ENCODE measurements at regions not wholly inside any gene's neighbourhood (a gene's known extent, or its start where the extent isn't known, plus 50 kb on each side); places are given as distances from the start of the nearest gene placed in this dataset.

- Histone ChIP-seq H3K9ac (ENCODE audit: insufficient read depth in 1 of 2, low read depth in 2 of 2, low read length in 2 of 2) (no peak overlapping the region), H3K4me3 (no peak overlapping the region), H3K36me3 (ENCODE audit: control insufficient read depth, insufficient read depth, low read length) (no peaks in the 10 kb centered on the region), H3K9me3 (replicated peaks; ENCODE audit: control insufficient read depth, insufficient read depth, low read depth, low read length) (no peaks in the 10 kb centered on the region), H2AFZ (ENCODE audit: low read depth, low read length) (no peak overlapping the region), H3K27ac (ENCODE audit: extremely low read depth, low read depth, low read length) (no peak overlapping the region), H3K4me2 (ENCODE audit: insufficient read depth, low read length) (no peak overlapping the region), H3K4me1 (replicated peaks in 1 of 2; ENCODE audit: control insufficient read depth in 2 of 2, insufficient read depth in 2 of 2, low read length in 2 of 2) (no peaks in the 10 kb centered on the region), H3K9me1 (ENCODE audit: control insufficient read depth, insufficient read depth, low read length) (no peaks in the 10 kb centered on the region), H4K20me1 (replicated peaks; ENCODE audit: control insufficient read depth, insufficient read depth, low read length) (no peaks in the 10 kb centered on the region), H3K79me2 (ENCODE audit: control insufficient read depth, insufficient read depth, low read length) (no peaks in the 10 kb centered on the region), H3K27me3 (ENCODE audit: control insufficient read depth in 2 of 2, insufficient read depth in 2 of 2, low read length in 2 of 2) (no peaks in the 10 kb centered on the region)
- POLR2A ChIA-PET = no interaction called here
- CTCF ChIA-PET (ENCODE audit: low intra/inter-chr PET ratio) = no interaction called here
- intact Hi-C loops (cut with micrococcal nuclease) (no loop called here), in situ Hi-C loops (cut with MboI) (no loop called here)
- no peak for DNase-seq (ENCODE audit: extremely low read depth in 1 of 4, low spot score in 3 of 4)
- TF ChIP-seq PCBP2 (IDR thresholded peaks at IDR 0.05; ENCODE audit: low read depth, low read length, poor library complexity, severe bottlenecking) = no peak
- no peak for TF ChIP-seq ZNF589 (CRISPR knock-in tag; IDR thresholded peaks at IDR 0.05; ENCODE audit: low read depth)
- TF ChIP-seq, protein P1, sequence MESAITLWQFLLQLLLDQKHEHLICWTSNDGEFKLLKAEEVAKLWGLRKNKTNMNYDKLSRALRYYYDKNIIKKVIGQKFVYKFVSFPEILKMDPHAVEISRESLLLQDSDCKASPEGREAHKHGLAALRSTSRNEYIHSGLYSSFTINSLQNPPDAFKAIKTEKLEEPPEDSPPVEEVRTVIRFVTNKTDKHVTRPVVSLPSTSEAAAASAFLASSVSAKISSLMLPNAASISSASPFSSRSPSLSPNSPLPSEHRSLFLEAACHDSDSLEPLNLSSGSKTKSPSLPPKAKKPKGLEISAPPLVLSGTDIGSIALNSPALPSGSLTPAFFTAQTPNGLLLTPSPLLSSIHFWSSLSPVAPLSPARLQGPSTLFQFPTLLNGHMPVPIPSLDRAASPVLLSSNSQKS (CRISPR knock-in tag; IDR thresholded peaks at IDR 0.05) = no peak
- no peak for TF ChIP-seq FOXM1 (IDR thresholded peaks at IDR 0.05; ENCODE audit: low read depth)
- no peak for TF ChIP-seq FOXM1 (CRISPR knock-in tag; IDR thresholded peaks at IDR 0.05; ENCODE audit: low read depth)
- no peak for TF ChIP-seq ZC3H8 (IDR thresholded peaks at IDR 0.05)
- TF ChIP-seq ZBTB9 (CRISPR knock-in tag; IDR thresholded peaks at IDR 0.05) = no peak
- TF ChIP-seq CBX2 (IDR thresholded peaks at IDR 0.05; ENCODE audit: insufficient read depth, low read length, poor library complexity, severe bottlenecking) = no peak
- no peak for TF ChIP-seq SAFB (IDR thresholded peaks at IDR 0.05; ENCODE audit: borderline replicate concordance, low read depth, low read length)
- TF ChIP-seq SRF (CRISPR knock-in tag; IDR thresholded peaks at IDR 0.05) = no peak
- no peak for FAIRE-seq
- no peak for ATAC-seq
- no TSS peak for BruUV-seq (replicated peaks)
Observed at GRCh38 chr4:110675426-110675825, 52.5 kb upstream of the PITX2 start.
